Mucosa of rectum (tissue), 2 donors: ENCODE measurements at regions not wholly inside any gene's neighbourhood (a gene's known extent, or its start where the extent isn't known, plus 50 kb on each side); places are given as distances from the start of the nearest gene placed in this dataset.
"Not testable (repeated sequence)": the region's sequence is repeated elsewhere in the genome, so short reads cannot be mapped to it uniquely, and the experiment has no call there.

Source experiments
- H3K27ac ChIP-seq, 2 donors: one replicate each; pipeline ENCODE4 v1.7.0; 2013; ENCODE audit warnings: inconsistent platforms in 2 of 2, low read depth in 2 of 2, low read length in 2 of 2
- H3K27me3 ChIP-seq, 2 donors: one replicate each; pipeline ENCODE4 v1.7.0; 2013; ENCODE audit warnings: low read length in 2 of 2; ENCODE audit not compliant: control insufficient read depth in 2 of 2, insufficient read depth in 2 of 2
- H3K36me3 ChIP-seq, 2 donors: one replicate each; pipeline ENCODE4 v1.7.0; 2013; ENCODE audit warnings: low read length in 2 of 2; ENCODE audit not compliant: control insufficient read depth in 2 of 2, insufficient read depth in 2 of 2
- H3K4me1 ChIP-seq, 2 donors: one replicate each; pipeline ENCODE4 v1.7.0; 2013; ENCODE audit warnings: low read length in 2 of 2, mild to moderate bottlenecking in 1 of 2; ENCODE audit not compliant: control insufficient read depth in 2 of 2, insufficient read depth in 2 of 2
- H3K4me3 ChIP-seq, 2 donors: one replicate each; pipeline ENCODE4 v1.7.0; 2013; ENCODE audit warnings: low read length in 2 of 2
- H3K9ac ChIP-seq, 2 donors: one replicate each; pipeline ENCODE4 v1.7.0; 2013; ENCODE audit warnings: low read length in 2 of 2, low read depth in 1 of 2, mild to moderate bottlenecking in 1 of 2
- H3K9me3 ChIP-seq, 2 donors: one replicate each; pipeline ENCODE4 v1.7.0; 2013; ENCODE audit warnings: low read length in 2 of 2; ENCODE audit not compliant: control insufficient read depth in 2 of 2
- donor health status: healthy.
- donor health status: Normal muscosa, but diverticular disease.

DNA sequence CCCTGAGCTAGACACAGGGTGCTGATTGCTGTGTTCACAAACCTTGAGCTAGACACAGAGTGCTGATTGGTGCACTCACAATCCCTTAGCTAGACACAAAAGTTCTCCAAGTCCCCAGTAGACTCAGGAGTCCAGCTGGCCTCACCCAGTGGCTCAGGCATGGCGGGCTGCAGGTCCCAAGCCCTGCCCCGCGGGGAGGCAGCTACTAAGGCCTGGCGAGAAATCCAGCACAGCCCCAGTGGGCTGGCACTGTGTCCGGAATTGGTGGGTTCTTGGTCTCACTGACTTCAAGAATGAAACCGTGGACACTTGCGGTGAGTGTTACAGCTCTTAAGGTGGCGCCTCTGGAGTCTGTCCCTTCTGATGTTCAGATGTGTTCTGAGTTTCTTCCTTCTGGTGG is 741.2 kb downstream of the SOCS6 start:
- H3K9ac ChIP-seq, H3K4me1 ChIP-seq, H3K9me3 ChIP-seq, H3K27me3 ChIP-seq, H3K27ac ChIP-seq, H3K36me3 ChIP-seq, H3K4me3 ChIP-seq: not testable (repeated sequence)

DNA sequence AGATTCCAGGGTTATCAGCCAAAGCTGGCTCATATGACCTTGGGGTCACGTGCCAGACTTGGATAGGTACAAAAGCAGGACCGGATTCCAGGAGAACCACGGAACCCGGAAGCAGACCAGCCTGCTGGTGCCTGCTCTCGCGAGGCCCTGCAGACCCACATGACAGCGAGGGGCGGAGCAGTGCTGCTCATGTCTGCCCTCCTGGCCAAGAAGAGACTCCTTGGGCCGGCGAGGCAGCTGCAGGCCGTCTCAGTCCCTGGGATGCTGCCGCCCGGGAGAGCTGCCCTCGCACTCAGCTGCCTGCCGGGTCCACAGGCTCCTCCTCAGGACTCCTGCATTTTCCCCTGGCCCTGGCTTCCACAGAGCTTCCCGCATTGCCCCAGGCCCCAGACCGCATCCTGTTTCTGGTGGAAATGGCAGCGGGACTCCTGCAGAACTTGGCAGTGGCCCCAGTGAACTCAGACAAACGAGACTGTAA is 739.5 kb downstream of the SOCS6 start:
- H3K27ac ChIP-seq = no peak overlapping the region

DNA sequence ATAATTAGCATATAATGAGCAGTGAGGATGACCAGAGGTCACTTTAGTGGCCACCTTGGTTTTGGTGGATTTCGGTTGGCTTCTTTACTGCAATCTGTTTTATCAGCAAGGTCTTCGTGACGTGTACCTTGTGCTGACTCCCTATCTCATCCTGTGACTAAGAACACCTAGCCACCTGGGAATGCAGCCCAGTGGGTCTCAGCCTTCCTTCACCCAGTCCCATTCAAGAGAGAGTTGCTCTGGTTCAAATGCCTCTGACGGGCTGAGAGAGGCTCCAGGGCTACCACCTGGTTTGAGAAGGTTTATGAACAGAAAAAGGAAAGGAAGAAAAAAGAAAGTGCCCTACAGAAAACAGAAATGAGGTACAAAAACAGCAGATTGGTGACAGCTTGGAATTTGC is 738.7 kb downstream of the SOCS6 start:
- Histone ChIP-seq H3K9me3 (no peaks in the 10 kb centered on the region), H3K4me1 (no peaks in the 10 kb centered on the region)

More for the DNA sequence above, 739.5 kb downstream of the SOCS6 start:
- Histone ChIP-seq H3K9me3 (no peaks in the 10 kb centered on the region), H3K36me3 (no peaks in the 10 kb centered on the region), H3K27me3 (no peaks in the 10 kb centered on the region), H3K9ac (no peak overlapping the region), H3K4me3 (no peak overlapping the region), H3K4me1 (no peaks in the 10 kb centered on the region)

DNA sequence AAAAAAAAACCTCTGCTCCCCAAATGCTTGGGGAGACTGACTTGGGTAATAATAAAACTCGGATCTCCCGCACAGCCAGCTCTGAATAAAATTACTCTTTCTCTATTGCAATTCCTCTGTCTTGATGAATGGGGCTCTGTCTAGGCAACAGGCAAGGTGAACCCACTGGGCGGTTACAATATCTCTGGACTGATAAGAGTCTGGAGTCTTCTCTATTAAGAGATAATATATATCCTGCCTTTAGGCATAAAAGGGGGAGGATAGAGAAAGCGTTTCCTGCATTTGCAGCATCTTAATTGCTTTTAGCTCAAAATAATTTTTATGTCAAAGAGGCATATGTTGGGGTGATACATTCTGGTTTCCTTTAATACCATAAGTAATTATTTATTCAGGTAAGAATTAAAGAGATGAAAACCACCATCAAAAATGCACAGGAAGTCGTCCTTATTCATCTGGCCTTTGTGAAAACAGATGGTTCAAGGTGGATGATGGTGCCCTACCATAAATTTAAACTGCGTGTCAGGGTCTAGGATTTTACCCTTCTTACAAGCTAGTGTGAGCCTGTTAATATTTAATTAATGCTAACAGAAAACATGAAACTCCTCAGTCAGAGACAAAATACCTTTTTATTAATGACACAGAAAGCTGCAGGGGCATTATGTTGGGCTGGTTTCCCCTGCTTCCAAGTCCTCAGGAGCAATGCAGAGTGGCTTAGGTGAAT is 736.8 kb downstream of the SOCS6 start:
- Histone ChIP-seq H3K4me3 (no peak overlapping the region), H3K27me3 (no peaks in the 10 kb centered on the region), H3K27ac (no peak overlapping the region), H3K36me3 (no peaks in the 10 kb centered on the region), H3K9me3 (no peaks in the 10 kb centered on the region), H3K9ac (no peak overlapping the region), H3K4me1 (no peaks in the 10 kb centered on the region)

More for the DNA sequence above, 738.7 kb downstream of the SOCS6 start:
- Histone ChIP-seq H3K27ac (no peak overlapping the region), H3K27me3 (no peaks in the 10 kb centered on the region), H3K36me3 (no peaks in the 10 kb centered on the region), H3K9ac (no peak overlapping the region), H3K4me3 (no peak overlapping the region)

DNA sequence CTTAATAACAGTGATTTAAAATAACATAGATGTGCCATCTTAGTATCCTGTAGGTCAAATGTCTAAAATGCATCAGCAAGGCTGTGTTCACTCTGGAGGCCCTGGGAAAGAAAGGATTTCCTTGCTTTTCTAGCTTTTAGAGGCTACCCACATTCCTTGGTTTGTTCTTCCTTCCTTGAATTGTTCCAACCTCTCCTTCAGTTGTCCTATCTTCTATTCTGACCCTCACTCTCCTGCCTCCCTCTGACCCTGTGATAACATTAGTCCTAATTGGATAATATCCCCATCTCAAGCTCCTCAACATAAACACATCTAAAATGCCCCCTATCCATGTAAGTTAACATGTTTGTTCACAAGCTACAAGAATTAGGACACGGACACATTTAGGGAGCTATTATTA is 733.5 kb downstream of the SOCS6 start:
- Histone ChIP-seq H3K36me3 (no peaks in the 10 kb centered on the region), H3K4me1 (no peaks in the 10 kb centered on the region), H3K9me3 (no peaks in the 10 kb centered on the region), H3K27me3 (no peaks in the 10 kb centered on the region), H3K4me3 (no peak overlapping the region), H3K27ac (no peak overlapping the region), H3K9ac (no peak overlapping the region)

DNA sequence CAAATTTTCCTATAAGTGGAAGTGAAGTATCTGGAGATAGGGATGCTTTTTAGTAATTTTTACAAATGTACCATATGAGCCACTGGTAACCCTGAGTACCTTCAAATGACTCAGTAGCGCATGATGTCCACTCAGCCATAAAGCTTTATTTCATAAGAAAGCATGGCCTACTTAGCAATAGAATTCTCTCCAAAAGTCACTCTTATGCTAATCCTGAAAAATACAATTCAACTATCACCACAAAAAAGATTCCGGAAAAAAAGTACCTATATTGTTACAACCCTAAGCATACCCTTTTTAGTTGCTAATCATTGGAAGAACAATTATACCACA is 732.2 kb downstream of the SOCS6 start:
- Histone ChIP-seq H3K36me3 (no peaks in the 10 kb centered on the region), H3K4me1 (no peaks in the 10 kb centered on the region), H3K27me3 (no peaks in the 10 kb centered on the region), H3K9me3 (no peaks in the 10 kb centered on the region), H3K9ac (no peak overlapping the region), H3K27ac (no peak overlapping the region), H3K4me3 (no peak overlapping the region)

DNA sequence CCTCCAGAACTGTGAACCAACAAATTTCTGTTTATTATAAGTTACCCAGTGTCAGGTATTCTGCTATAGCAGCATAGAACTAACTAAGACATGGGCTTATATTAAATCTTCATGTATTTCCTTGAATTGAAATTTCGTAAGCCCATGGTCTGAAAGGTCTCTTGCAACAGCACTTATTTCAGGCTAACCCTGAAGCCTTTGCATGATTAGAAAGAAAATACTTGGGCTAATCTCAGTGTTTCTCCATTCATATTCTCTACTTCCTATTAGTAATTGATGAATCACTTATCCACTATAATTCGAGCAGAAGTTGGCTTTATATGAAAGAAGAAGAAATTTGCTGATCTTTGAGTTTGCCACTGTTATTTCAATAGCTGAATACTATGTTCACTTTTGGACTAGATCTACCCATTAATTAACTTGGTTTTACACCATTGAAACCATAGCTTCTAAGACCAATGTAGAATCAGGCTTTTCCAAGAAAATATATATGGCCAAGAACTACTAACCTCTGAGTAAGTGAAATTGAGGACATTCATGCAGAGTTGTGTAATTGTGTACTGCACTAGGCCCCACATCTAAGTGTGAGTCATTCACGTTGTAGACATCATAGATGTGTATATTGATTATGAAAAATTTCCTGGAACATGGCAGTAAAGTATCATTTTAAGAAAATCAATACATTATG is 731.6 kb downstream of the SOCS6 start:
- H3K4me3 ChIP-seq = no peak overlapping the region
- no peaks in the 10 kb centered on the region for H3K9me3 ChIP-seq
- H3K4me1 ChIP-seq = no peaks in the 10 kb centered on the region
- no peak overlapping the region for H3K9ac ChIP-seq
- H3K36me3 ChIP-seq = no peaks in the 10 kb centered on the region
- H3K27me3 ChIP-seq = no peaks in the 10 kb centered on the region
- no peak overlapping the region for H3K27ac ChIP-seq

DNA sequence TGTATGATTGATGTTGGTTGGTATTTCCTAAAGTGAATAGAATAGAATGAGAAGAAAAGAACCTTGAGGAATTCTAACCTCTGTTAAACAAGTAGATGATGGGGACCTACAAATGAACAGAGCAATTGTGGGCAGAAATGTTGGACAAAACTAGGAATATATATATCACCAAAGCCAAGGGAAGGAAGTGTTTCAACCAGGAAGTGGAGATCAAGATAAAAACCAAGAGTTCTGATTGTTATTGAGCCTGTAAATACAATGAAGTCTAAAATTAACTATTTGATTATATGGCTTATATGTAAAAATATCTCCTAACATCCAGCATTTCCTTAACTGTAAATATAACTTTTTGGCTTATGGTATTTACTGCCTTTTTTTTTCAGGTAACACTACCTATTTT is 730.0 kb downstream of the SOCS6 start:
- Histone ChIP-seq H3K4me3 (no peak overlapping the region), H3K27ac (no peak overlapping the region), H3K4me1 (no peaks in the 10 kb centered on the region), H3K9me3 (no peaks in the 10 kb centered on the region), H3K36me3 (no peaks in the 10 kb centered on the region), H3K9ac (no peak overlapping the region), H3K27me3 (no peaks in the 10 kb centered on the region)

DNA sequence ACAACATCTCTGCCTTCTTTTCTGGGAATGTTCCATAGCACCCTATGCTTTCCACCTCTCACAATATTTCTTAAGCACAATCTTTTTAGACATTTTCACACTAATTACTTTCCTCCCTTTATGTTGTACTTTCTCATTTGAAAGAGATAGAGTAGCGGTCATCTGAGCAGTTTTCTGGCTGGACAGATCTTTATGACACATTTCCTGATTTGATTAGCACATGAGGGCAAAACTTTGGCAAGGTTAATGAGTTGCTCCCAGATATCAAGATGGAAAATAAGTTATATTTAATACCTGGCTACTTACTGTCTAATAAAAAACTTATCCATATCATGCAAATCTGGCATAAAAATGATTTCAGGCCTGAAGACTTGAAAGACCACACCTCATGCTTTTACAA is 723.9 kb downstream of the SOCS6 start:
- no peak overlapping the region for H3K9ac ChIP-seq
- no peaks in the 10 kb centered on the region for H3K27me3 ChIP-seq
- no peak overlapping the region for H3K4me3 ChIP-seq
- no peak overlapping the region for H3K27ac ChIP-seq
- H3K4me1 ChIP-seq = no peaks in the 10 kb centered on the region
- no peaks in the 10 kb centered on the region for H3K36me3 ChIP-seq
- no peaks in the 10 kb centered on the region for H3K9me3 ChIP-seq

DNA sequence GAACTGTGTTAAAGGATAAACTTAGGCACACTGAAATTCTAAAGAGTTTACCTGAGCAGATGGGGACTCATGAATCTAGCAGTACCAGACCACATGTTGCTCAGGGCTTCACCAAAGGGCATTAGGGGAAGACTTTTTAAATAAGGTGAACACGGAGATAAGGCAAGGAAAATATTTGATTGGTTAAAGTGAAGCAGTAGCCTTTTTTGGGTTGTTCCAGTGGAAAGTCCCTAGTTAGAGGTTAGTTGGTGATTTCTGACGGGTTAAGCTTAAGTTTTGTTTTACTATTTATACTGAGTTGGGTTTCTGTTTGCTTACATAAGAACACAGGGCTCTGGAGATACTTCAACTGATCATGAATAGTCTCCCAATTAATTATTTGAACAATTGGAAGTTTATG is 722.5 kb downstream of the SOCS6 start:
- no peaks in the 10 kb centered on the region for H3K27me3 ChIP-seq
- no peak overlapping the region for H3K4me3 ChIP-seq
- no peak overlapping the region for H3K9ac ChIP-seq
- no peak overlapping the region for H3K27ac ChIP-seq
- no peaks in the 10 kb centered on the region for H3K9me3 ChIP-seq
- H3K4me1 ChIP-seq = no peaks in the 10 kb centered on the region
- no peaks in the 10 kb centered on the region for H3K36me3 ChIP-seq
